ENCODE measurements at regions not wholly inside any gene's neighbourhood (a gene's known extent, or its start where the extent isn't known, plus 50 kb on each side); places are given as distances from the start of the nearest gene placed in this dataset.

DNA sequence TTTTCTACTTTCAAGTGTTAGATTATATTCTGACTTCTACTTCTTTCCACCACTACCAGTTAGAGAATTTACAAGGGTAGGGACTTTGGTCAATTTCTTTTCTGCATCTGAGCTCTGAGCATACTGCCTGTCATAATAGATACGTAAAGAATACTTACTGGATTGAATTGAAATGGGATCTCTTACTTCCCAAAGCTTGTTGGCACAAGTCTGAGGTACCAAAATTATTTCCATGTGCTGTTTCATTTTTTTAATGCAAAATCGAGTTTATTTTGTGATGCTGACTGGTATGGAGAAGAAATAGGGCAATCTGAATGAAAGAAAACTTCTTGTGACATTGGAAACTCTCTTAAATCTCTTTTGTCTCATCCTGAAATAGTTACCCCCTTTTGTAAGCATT is 428.9 kb downstream of the SPATA31D1 start:
- no peak for TF ChIP-seq CTCF (IDR thresholded peaks at IDR 0.05; ENCODE audit: low read depth, low read length, poor library complexity, severe bottlenecking)
- TF ChIP-seq EZH2phosphoT487 (IDR thresholded peaks at IDR 0.05; ENCODE audit: borderline replicate concordance, low read length) = no peak

All from DOHH2 (cell line).